ENCODE measurements at regions not wholly inside any gene's neighbourhood (a gene's known extent, or its start where the extent isn't known, plus 50 kb on each side); places are given as distances from the start of the nearest gene placed in this dataset.

- TF ChIP-seq CTCF (conservative IDR thresholded peaks at IDR 0.05; ENCODE audit: control insufficient read depth, insufficient read depth, low read depth, low read length) = no peak
- no peak for DNase-seq (ENCODE audit: low read depth)
- H3K4me3 ChIP-seq (ENCODE audit: control insufficient read depth, low read depth, low read length) = no peak overlapping the region
Measured at GRCh38 chr3:168272343-168272985, 176.7 kb upstream of the GOLIM4 start.

- TF ChIP-seq CTCF (conservative IDR thresholded peaks at IDR 0.05; ENCODE audit: control insufficient read depth, insufficient read depth, low read depth, low read length) = no peak
- no peak for DNase-seq (ENCODE audit: low read depth)
- no peak overlapping the region for H3K4me3 ChIP-seq (ENCODE audit: control insufficient read depth, low read depth, low read length)
Measured at GRCh38 chr3:168271932-168272331, 176.2 kb upstream of the GOLIM4 start.

GRCh38 chr3:168269001-168269400 is 173.3 kb upstream of the GOLIM4 start:
- no peak for DNase-seq (ENCODE audit: low read depth)
- TF ChIP-seq CTCF (conservative IDR thresholded peaks at IDR 0.05; ENCODE audit: control insufficient read depth, insufficient read depth, low read depth, low read length) = no peak
- no peak overlapping the region for H3K4me3 ChIP-seq (ENCODE audit: control insufficient read depth, low read depth, low read length)

- H3K4me3 ChIP-seq (ENCODE audit: control insufficient read depth, low read depth, low read length) = no peak overlapping the region
- no peak for DNase-seq (ENCODE audit: low read depth)
- TF ChIP-seq CTCF (conservative IDR thresholded peaks at IDR 0.05; ENCODE audit: control insufficient read depth, insufficient read depth, low read depth, low read length) = no peak
Measured at GRCh38 chr3:168267179-168267578, 171.5 kb upstream of the GOLIM4 start.

GRCh38 chr3:168266335-168266734 is 170.6 kb upstream of the GOLIM4 start:
- H3K4me3 ChIP-seq (ENCODE audit: control insufficient read depth, low read depth, low read length) = no peak overlapping the region
- no peak for TF ChIP-seq CTCF (conservative IDR thresholded peaks at IDR 0.05; ENCODE audit: control insufficient read depth, insufficient read depth, low read depth, low read length)
- no peak for DNase-seq (ENCODE audit: low read depth)

- TF ChIP-seq CTCF (conservative IDR thresholded peaks at IDR 0.05; ENCODE audit: control insufficient read depth, insufficient read depth, low read depth, low read length) = no peak
- H3K4me3 ChIP-seq (ENCODE audit: control insufficient read depth, low read depth, low read length) = no peak overlapping the region
- no peak for DNase-seq (ENCODE audit: low read depth)
Measured at GRCh38 chr3:168262887-168263286, 167.2 kb upstream of the GOLIM4 start.

- H3K4me3 ChIP-seq (ENCODE audit: control insufficient read depth, low read depth, low read length) = no peak overlapping the region
- TF ChIP-seq CTCF (conservative IDR thresholded peaks at IDR 0.05; ENCODE audit: control insufficient read depth, insufficient read depth, low read depth, low read length) = no peak
- no peak for DNase-seq (ENCODE audit: low read depth)
Measured at GRCh38 chr3:168260859-168261258, 165.1 kb upstream of the GOLIM4 start.

Data from fibroblast of mammary gland (primary cell).